Hepatocyte (in vitro differentiated cells): ENCODE measurements at regions not wholly inside any gene's neighbourhood (a gene's known extent, or its start where the extent isn't known, plus 50 kb on each side); places are given as distances from the start of the nearest gene placed in this dataset.

Source experiments
- CTCF ChIP-seq: fragments of 200-600 bp; sonication (generic); IDR thresholded peaks from 2 replicates; pipeline ENCODE4 v1.5.1; 2016; ENCODE audit warnings: antibody characterized with exemption, mild to moderate bottlenecking; ENCODE audit not compliant: poor library complexity
- EZH2 ChIP-seq: fragments of 200-600 bp; sonication (generic); IDR thresholded peaks from 2 replicates; pipeline ENCODE4 v1.6.1; 2016; ENCODE audit warnings: antibody characterized with exemption, mild to moderate bottlenecking, borderline replicate concordance
- EZH2phosphoT487 ChIP-seq: fragments of 200-600 bp; sonication (generic); IDR thresholded peaks from one replicate; pipeline ENCODE4 v1.6.1; 2018; ENCODE audit warnings: antibody characterized with exemption, mild to moderate bottlenecking, low read depth, moderate library complexity; ENCODE audit not compliant: unreplicated experiment, severe bottlenecking

- TF ChIP-seq CTCF, result no peak
- no peak for TF ChIP-seq EZH2phosphoT487
- TF ChIP-seq EZH2, result no peak
Measured at GRCh38 chr10:21130683-21131442, 233.8 kb upstream of the NEBL start.
